Endothelial cell of umbilical vein (primary cell): ENCODE measurements at regions not wholly inside any gene's neighbourhood (a gene's known extent, or its start where the extent isn't known, plus 50 kb on each side); places are given as distances from the start of the nearest gene placed in this dataset.
A peak's percentile ranks its signal among the peaks of the same experiment; 100 is the strongest.

Experiments
- BruUV-seq: library from RNA; stranded (reverse); fragments of 400-500 nt; replicated peaks from 2 replicates; lab custom pipeline; 2021; lab: Mats Ljungman, UMichigan
- CTCF ChIA-PET: fragments of 300-600, 350-600 bp; sonication (Branson Sonifier 250); formaldehyde crosslinking; loops from one replicate; lab custom pipeline; 2021; ENCODE audit warnings: antibody characterized with exemption, inconsistent platforms; lab: Charles Lee
- POLR2A ChIA-PET: fragments of 300-600, 350-600 bp; sonication (Branson Sonifier 250); formaldehyde crosslinking; loops from one replicate; lab custom pipeline; 2021; ENCODE audit warnings: antibody characterized with exemption, inconsistent platforms; lab: Charles Lee
- DNase-seq: peaks from one replicate; pipeline ENCODE4 v3.0.0-alpha.2; 2011; ENCODE audit warnings: low read depth, low spot score
- FAIRE-seq: peaks from 2 replicates; lab custom pipeline; 2011; peaks lifted over from hg19 to GRCh38; lab: Jason Lieb, UNC
- H2AFZ ChIP-seq: 2 replicates; pipeline ENCODE4 v1.6.0; 2012; ENCODE audit warnings: low read depth, low read length, control low read depth, inconsistent platforms
- H3K27ac ChIP-seq: 2 replicates; pipeline ENCODE4 v1.5.1; 2011; ENCODE audit warnings: low read depth, mild to moderate bottlenecking, control low read depth, low read length, moderate library complexity; ENCODE audit not compliant: insufficient read depth
- H3K27me3 ChIP-seq, 2 experiments: 2 replicates each; pipeline versions ENCODE4 v1.6.0 to v1.6.1; 2011; ENCODE audit warnings: low read length in 2 of 2, mixed read lengths in 1 of 2; ENCODE audit not compliant: control insufficient read depth in 2 of 2, insufficient read depth in 2 of 2
- H3K36me3 ChIP-seq, 2 experiments: 2 replicates in 1 of 2; 3 replicates in 1 of 2; pipeline ENCODE4 v1.5.1; 2011; ENCODE audit warnings: low read length in 2 of 2, mild to moderate bottlenecking in 1 of 2, moderate library complexity in 1 of 2; ENCODE audit not compliant: control insufficient read depth in 2 of 2, insufficient read depth in 2 of 2; ENCODE audit errors: extremely low read depth in 1 of 2
- H3K4me1 ChIP-seq: 3 replicates; pipeline ENCODE4 v1.5.1; 2011; ENCODE audit warnings: mild to moderate bottlenecking, low read length; ENCODE audit not compliant: control insufficient read depth, insufficient read depth; ENCODE audit errors: extremely low read depth
- H3K4me2 ChIP-seq: 2 replicates; pipeline ENCODE4 v1.6.1; 2011; ENCODE audit warnings: low read length, control low read depth, mixed read lengths; ENCODE audit not compliant: insufficient read depth
- H3K4me3 ChIP-seq, 3 experiments: fragments of 200-600 bp in 1 of 3; sonication (generic), shearing (Covaris generic) in 1 of 3; replicated peaks in 1 of 3; 2 replicates each; pipeline ENCODE4 v1.5.1; 2011 to 2016; ENCODE audit warnings: control low read depth in 3 of 3, low read length in 3 of 3, mild to moderate bottlenecking in 2 of 3, inconsistent platforms in 1 of 3, low read depth in 1 of 3, moderate library complexity in 1 of 3; ENCODE audit not compliant: insufficient read depth in 1 of 3
- H3K79me2 ChIP-seq: 2 replicates; pipeline ENCODE4 v1.6.0; 2012; ENCODE audit warnings: low read length, inconsistent platforms; ENCODE audit not compliant: control insufficient read depth, insufficient read depth
- H3K9ac ChIP-seq: replicated peaks from 2 replicates; pipeline ENCODE3; 2011; ENCODE audit warnings: low read length, control low read depth; ENCODE audit not compliant: insufficient read depth; ENCODE audit errors: extremely low read depth
- H3K9me1 ChIP-seq: replicated peaks from 3 replicates; pipeline ENCODE4 v1.6.0; 2011; ENCODE audit warnings: mild to moderate bottlenecking, low read length; ENCODE audit not compliant: control insufficient read depth, insufficient read depth; ENCODE audit errors: extremely low read depth
- H3K9me3 ChIP-seq: replicated peaks from 2 replicates; pipeline ENCODE4 v1.5.1; 2012; ENCODE audit warnings: low read length, inconsistent platforms; ENCODE audit not compliant: control insufficient read depth, insufficient read depth
- H4K20me1 ChIP-seq: replicated peaks from 2 replicates; pipeline ENCODE3; 2011; ENCODE audit warnings: mild to moderate bottlenecking, low read length; ENCODE audit not compliant: control insufficient read depth, insufficient read depth; ENCODE audit errors: extremely low read depth
- EZH2 ChIP-seq: IDR thresholded peaks from 2 replicates; pipeline ENCODE4 v1.6.1; 2012; ENCODE audit warnings: borderline replicate concordance, low read depth, mild to moderate bottlenecking, moderate library complexity, low read length, inconsistent platforms; ENCODE audit not compliant: severe bottlenecking
- FOS ChIP-seq: IDR thresholded peaks from 2 replicates; pipeline ENCODE4 v1.6.1; 2011; ENCODE audit warnings: mild to moderate bottlenecking, low read length, moderate library complexity, borderline replicate concordance; ENCODE audit not compliant: insufficient read depth
- GATA2 ChIP-seq: IDR thresholded peaks from 2 replicates; pipeline ENCODE4 v1.7.0; 2011; ENCODE audit warnings: low read depth, mild to moderate bottlenecking, moderate library complexity, mixed read lengths, low read length; ENCODE audit not compliant: insufficient read length, insufficient read depth
- JUN ChIP-seq: IDR thresholded peaks from 2 replicates; pipeline ENCODE4 v1.6.1; 2011; ENCODE audit warnings: borderline replicate concordance, low read depth; ENCODE audit not compliant: insufficient read length, insufficient read depth
- MAX ChIP-seq: IDR thresholded peaks from 2 replicates; pipeline ENCODE4 v1.6.1; 2011; ENCODE audit not compliant: insufficient read depth, insufficient read length
- MYC ChIP-seq: IDR thresholded peaks from one replicate; pipeline ENCODE4 v1.6.1; 2011; ENCODE audit warnings: mild to moderate bottlenecking, low read depth, low read length
- POLR2A ChIP-seq: IDR thresholded peaks from 2 replicates; pipeline ENCODE4 v1.6.1; 2012; ENCODE audit warnings: low read depth, mild to moderate bottlenecking, control low read depth, low read length
- POLR2AphosphoS5 ChIP-seq: IDR thresholded peaks from 2 replicates; pipeline ENCODE4 v1.6.1; 2012; ENCODE audit warnings: low read depth, mild to moderate bottlenecking, control low read depth, low read length, moderate library complexity; ENCODE audit not compliant: insufficient read depth
- dilution Hi-C: fragments of 300-500 bp; cut with MboI; formaldehyde crosslinking; loops from one replicate; pipeline ENCODE4 v1.15.0; 2019; ENCODE audit warnings: low sequenced_read_pairs; ENCODE audit not compliant: extremely low pct_ligation_motif_present
- intact Hi-C: fragments of 100-400 bp; cut with micrococcal nuclease; formaldehyde crosslinking; loops from one replicate; pipeline ENCODE4 v1.10.0; 2022
- TF ChIP-seq, protein P1 (sequence below), 2 donors: IDR thresholded peaks; 1 replicate in 1 of 2; 2 replicates in 1 of 2; pipeline ENCODE4 v1.5.1; 2011; ENCODE audit warnings: low read length in 2 of 2, mild to moderate bottlenecking in 2 of 2, moderate library complexity in 2 of 2, control low read depth in 1 of 2, inconsistent platforms in 1 of 2, low read depth in 1 of 2; ENCODE audit not compliant: insufficient read depth in 1 of 2; ENCODE audit errors: extremely low read depth in 1 of 2

GRCh38 chr2:53087262-53087873, 680.2 kb upstream of the CHAC2 start:
- Histone ChIP-seq H3K36me3 (no peaks in the 10 kb centered on the region), H3K4me3 (no peak overlapping the region), H3K4me2 (peak overlapping the region; percentile 16), H2AFZ (no peak overlapping the region), H4K20me1 (no peaks in the 10 kb centered on the region), H3K9ac (no peak overlapping the region), H3K9me1 (no peaks in the 10 kb centered on the region), H3K27me3 (no peaks in the 10 kb centered on the region), H3K27ac (peak overlapping the region; percentile 12), H3K9me3 (no peaks in the 10 kb centered on the region), H3K79me2 (no peaks in the 10 kb centered on the region), H3K4me1 (peaks cover 4% of the 10 kb centered on the region)
- DNase-seq (peak; percentile 49), FAIRE-seq (peak; percentile 57)
- dilution Hi-C loops: no loop called here
- TF ChIP-seq FOS (peak; percentile 70), POLR2AphosphoS5 (no peak), JUN (peak; percentile 28)
- ChIA-PET POLR2A (no interaction called here), CTCF (no interaction called here)
- BruUV-seq: no TSS peak
- intact Hi-C loops: no loop called here

- dilution Hi-C loops (no loop called here), intact Hi-C loops (no loop called here)
- Histone ChIP-seq H3K27ac (no peak overlapping the region), H3K27me3 (no peaks in the 10 kb centered on the region), H3K9me1 (no peaks in the 10 kb centered on the region), H3K4me1 (no peaks in the 10 kb centered on the region), H3K4me3 (no peak overlapping the region), H3K9ac (no peak overlapping the region), H3K9me3 (no peaks in the 10 kb centered on the region), H3K4me2 (no peak overlapping the region), H3K36me3 (no peaks in the 10 kb centered on the region), H4K20me1 (no peaks in the 10 kb centered on the region), H2AFZ (no peak overlapping the region), H3K79me2 (no peaks in the 10 kb centered on the region)
- ChIA-PET CTCF (no interaction called here), POLR2A (no interaction called here)
- TF ChIP-seq GATA2 (no peak), MAX (no peak), POLR2A (no peak), FOS (no peak), JUN (no peak), MYC (no peak), POLR2AphosphoS5 (no peak), EZH2 (no peak)
- TF ChIP-seq, protein P1, sequence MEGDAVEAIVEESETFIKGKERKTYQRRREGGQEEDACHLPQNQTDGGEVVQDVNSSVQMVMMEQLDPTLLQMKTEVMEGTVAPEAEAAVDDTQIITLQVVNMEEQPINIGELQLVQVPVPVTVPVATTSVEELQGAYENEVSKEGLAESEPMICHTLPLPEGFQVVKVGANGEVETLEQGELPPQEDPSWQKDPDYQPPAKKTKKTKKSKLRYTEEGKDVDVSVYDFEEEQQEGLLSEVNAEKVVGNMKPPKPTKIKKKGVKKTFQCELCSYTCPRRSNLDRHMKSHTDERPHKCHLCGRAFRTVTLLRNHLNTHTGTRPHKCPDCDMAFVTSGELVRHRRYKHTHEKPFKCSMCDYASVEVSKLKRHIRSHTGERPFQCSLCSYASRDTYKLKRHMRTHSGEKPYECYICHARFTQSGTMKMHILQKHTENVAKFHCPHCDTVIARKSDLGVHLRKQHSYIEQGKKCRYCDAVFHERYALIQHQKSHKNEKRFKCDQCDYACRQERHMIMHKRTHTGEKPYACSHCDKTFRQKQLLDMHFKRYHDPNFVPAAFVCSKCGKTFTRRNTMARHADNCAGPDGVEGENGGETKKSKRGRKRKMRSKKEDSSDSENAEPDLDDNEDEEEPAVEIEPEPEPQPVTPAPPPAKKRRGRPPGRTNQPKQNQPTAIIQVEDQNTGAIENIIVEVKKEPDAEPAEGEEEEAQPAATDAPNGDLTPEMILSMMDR (IDR thresholded peaks at IDR 0.05; ENCODE audit: extremely low read depth in 1 of 2, insufficient read depth in 1 of 2, low read depth in 1 of 2, low read length in 2 of 2): no peak
- no TSS peak for BruUV-seq
- no peak for DNase-seq
- FAIRE-seq: no peak
Measured at GRCh38 chr2:53077413-53077812, 690.2 kb upstream of the CHAC2 start.
